ENCODE measurements at regions not wholly inside any gene's neighbourhood (a gene's known extent, or its start where the extent isn't known, plus 50 kb on each side); places are given as distances from the start of the nearest gene placed in this dataset.

GRCh38 chr2:225282858-225283710 lies 116.4 kb upstream of the NYAP2 start:
- TF ChIP-seq SUZ12 (IDR thresholded peaks at IDR 0.05; ENCODE audit: extremely low read depth, insufficient read depth, insufficient read length) (no peak), YY1 (IDR thresholded peaks at IDR 0.05; ENCODE audit: insufficient read depth, insufficient read length) (no peak)
